T-helper 1 cell (primary cell): ENCODE measurements at regions not wholly inside any gene's neighbourhood (a gene's known extent, or its start where the extent isn't known, plus 50 kb on each side); places are given as distances from the start of the nearest gene placed in this dataset.

Experiments
- DNase-seq, 5 donors: peaks; one replicate each; pipeline ENCODE4 v3.0.0-alpha.2; 2012 to 2020

- no peak for DNase-seq
Observed at GRCh38 chr12:111310076-111310870, 58.6 kb downstream of the PHETA1 start.

GRCh38 chr12:111309584-111309983 is 59.3 kb downstream of the PHETA1 start:
- no peak for DNase-seq

GRCh38 chr12:111308473-111308872 is 60.4 kb downstream of the PHETA1 start:
- no peak for DNase-seq

GRCh38 chr12:111304642-111305071 is 64.2 kb downstream of the PHETA1 start:
- peak in 2 of 5 donors; percentile 9 to 11 for DNase-seq

- no peak for DNase-seq
Observed at GRCh38 chr12:111303531-111303930, 65.4 kb downstream of the PHETA1 start.

GRCh38 chr12:111298582-111299436 is 70.1 kb downstream of the PHETA1 start:
- peak in 2 of 5 donors; percentile 24 to 36 for DNase-seq

- DNase-seq, result no peak
Observed at GRCh38 chr12:111297703-111298426, 71.0 kb downstream of the PHETA1 start.

GRCh38 chr12:111296906-111297463 is 71.9 kb downstream of the PHETA1 start:
- no peak for DNase-seq

GRCh38 chr12:111295176-111295575 is 73.7 kb downstream of the PHETA1 start:
- no peak for DNase-seq

- DNase-seq, result no peak
Observed at GRCh38 chr12:111293266-111294009, 75.5 kb downstream of the PHETA1 start.

- DNase-seq, result no peak
Observed at GRCh38 chr12:111291357-111291756, 77.5 kb downstream of the PHETA1 start.

GRCh38 chr12:111288771-111289170 is 80.1 kb downstream of the PHETA1 start:
- DNase-seq, result no peak

- no peak for DNase-seq
Observed at GRCh38 chr12:111287125-111287900, 81.6 kb downstream of the PHETA1 start.

GRCh38 chr12:111285200-111285599 is 83.7 kb downstream of the PHETA1 start:
- DNase-seq, result no peak

- DNase-seq, result no peak
Observed at GRCh38 chr12:111284709-111285108, 84.2 kb downstream of the PHETA1 start.

- DNase-seq, result no peak
Observed at GRCh38 chr12:111283966-111284365, 84.9 kb downstream of the PHETA1 start.

GRCh38 chr12:111283521-111283920 is 85.4 kb downstream of the PHETA1 start:
- DNase-seq, result no peak

GRCh38 chr12:111277570-111277969 is 91.3 kb downstream of the PHETA1 start:
- no peak for DNase-seq

- no peak for DNase-seq
Observed at GRCh38 chr12:111276146-111276545, 92.7 kb downstream of the PHETA1 start.

- DNase-seq, result no peak
Observed at GRCh38 chr12:111275308-111275707, 93.6 kb downstream of the PHETA1 start.

- DNase-seq, result no peak
Observed at GRCh38 chr12:111274777-111275176, 94.1 kb downstream of the PHETA1 start.
